GM06990 (cell line): ENCODE measurements at regions not wholly inside any gene's neighbourhood (a gene's known extent, or its start where the extent isn't known, plus 50 kb on each side); places are given as distances from the start of the nearest gene placed in this dataset.

Experiments
- DNase-seq: peaks from one replicate; pipeline ENCODE4 v3.0.0-alpha.2; 2011; ENCODE audit not compliant: insufficient read length; ENCODE audit errors: extremely low read depth
- H3K27me3 ChIP-seq: replicated peaks from 2 replicates; pipeline ENCODE4 v1.6.0; 2011; ENCODE audit warnings: low read length; ENCODE audit not compliant: control insufficient read depth, insufficient read depth
- H3K36me3 ChIP-seq: 2 replicates; pipeline ENCODE4 v1.5.1; 2011; ENCODE audit warnings: low read length; ENCODE audit not compliant: control insufficient read depth, insufficient read depth
- H3K4me3 ChIP-seq: replicated peaks from 2 replicates; pipeline ENCODE4 v1.5.1; 2011; ENCODE audit warnings: low read depth, mild to moderate bottlenecking, control low read depth, low read length
- TF ChIP-seq, protein P1 (sequence below): IDR thresholded peaks from 2 replicates; pipeline ENCODE4 v1.5.1; 2011; ENCODE audit warnings: low read length, control low read depth, mild to moderate bottlenecking, inconsistent platforms; ENCODE audit not compliant: insufficient read depth, poor library complexity, severe bottlenecking

DNA sequence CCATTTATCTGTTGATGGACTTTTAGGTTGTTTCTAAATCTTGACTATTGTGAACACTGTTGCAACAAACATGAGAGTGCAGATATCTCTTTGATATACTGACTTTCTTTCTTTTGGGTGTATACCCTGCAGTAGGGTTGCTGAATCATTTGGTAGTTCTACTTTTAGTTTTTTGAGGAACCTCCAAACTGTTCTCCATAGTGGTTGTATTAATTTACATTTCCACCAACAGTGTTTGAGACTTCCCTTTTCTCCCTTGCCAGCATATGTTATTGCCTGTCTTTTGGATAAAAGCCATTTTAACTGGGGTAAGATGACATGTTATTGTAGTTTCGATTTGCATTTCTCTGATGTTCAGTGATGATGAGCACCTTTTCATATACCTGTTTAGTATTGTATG is 330.0 kb downstream of the DDX10 start:
- no peaks in the 10 kb centered on the region for H3K36me3 ChIP-seq
- TF ChIP-seq, protein P1, sequence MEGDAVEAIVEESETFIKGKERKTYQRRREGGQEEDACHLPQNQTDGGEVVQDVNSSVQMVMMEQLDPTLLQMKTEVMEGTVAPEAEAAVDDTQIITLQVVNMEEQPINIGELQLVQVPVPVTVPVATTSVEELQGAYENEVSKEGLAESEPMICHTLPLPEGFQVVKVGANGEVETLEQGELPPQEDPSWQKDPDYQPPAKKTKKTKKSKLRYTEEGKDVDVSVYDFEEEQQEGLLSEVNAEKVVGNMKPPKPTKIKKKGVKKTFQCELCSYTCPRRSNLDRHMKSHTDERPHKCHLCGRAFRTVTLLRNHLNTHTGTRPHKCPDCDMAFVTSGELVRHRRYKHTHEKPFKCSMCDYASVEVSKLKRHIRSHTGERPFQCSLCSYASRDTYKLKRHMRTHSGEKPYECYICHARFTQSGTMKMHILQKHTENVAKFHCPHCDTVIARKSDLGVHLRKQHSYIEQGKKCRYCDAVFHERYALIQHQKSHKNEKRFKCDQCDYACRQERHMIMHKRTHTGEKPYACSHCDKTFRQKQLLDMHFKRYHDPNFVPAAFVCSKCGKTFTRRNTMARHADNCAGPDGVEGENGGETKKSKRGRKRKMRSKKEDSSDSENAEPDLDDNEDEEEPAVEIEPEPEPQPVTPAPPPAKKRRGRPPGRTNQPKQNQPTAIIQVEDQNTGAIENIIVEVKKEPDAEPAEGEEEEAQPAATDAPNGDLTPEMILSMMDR = no peak
- no peaks in the 10 kb centered on the region for H3K27me3 ChIP-seq
- DNase-seq = no peak
- no peak overlapping the region for H3K4me3 ChIP-seq

DNA sequence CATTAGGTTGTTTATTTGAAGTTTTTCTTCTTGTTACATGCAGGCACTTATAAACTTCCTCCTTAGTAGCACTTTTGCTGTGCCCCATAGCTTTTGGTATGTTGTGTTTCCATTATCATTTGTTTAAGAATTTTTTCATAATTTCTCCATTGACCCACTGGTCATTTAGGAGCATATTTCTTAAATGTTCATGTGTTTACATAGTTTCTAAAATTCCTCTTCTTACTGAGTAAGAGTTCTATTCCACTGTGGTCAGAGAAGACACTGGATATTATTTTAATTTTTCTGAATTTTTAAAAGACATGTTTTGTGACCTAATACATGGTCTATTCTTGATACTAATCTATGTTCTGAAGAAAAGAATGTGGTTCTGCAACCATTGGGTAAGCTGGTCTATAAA is 333.0 kb downstream of the DDX10 start:
- no peak for DNase-seq
- Histone ChIP-seq H3K36me3 (no peaks in the 10 kb centered on the region), H3K4me3 (no peak overlapping the region), H3K27me3 (no peaks in the 10 kb centered on the region)
- TF ChIP-seq, protein P1 = no peak

DNA sequence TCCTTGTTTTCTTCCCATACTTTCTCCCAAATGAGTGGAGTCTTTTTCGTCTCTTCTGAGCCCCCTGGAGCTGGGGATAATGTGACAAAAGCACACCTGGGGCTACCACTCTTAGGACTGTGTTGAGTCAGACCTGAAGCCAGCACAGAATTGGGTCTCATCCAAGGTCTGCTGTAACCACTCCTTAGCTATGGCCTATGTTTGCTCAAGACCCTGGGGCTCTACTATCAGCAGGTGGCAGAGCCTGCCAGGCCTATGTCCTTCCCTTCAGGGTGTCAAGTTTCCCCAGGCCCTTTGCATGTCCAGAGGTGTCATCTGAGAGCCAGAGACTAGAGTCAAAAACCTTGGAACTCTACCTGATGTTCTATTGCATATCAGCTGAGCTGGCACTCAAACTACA is 335.7 kb downstream of the DDX10 start:
- no peak for DNase-seq
- Histone ChIP-seq H3K36me3 (no peaks in the 10 kb centered on the region), H3K4me3 (no peak overlapping the region), H3K27me3 (no peaks in the 10 kb centered on the region)
- TF ChIP-seq, protein P1 = no peak

DNA sequence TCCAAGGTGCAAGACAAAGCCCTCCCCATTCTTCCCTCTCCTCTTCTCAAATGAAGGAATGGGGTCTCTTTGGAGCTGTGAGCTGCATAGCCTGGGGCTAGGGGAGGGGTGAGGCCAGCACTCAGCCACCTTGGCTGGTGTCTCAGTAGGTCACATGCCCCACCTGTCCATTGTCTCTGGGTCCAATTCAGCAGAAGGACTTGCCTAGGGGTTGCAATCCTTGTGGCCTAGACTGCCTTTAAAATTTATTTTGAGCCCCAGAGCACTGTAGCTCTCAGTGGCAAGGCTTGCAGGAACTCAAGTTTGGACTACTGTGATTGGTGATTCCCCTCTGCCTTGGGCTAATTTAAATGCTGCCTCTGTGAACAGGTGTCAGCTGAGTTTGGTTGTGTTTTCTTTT is 336.7 kb downstream of the DDX10 start:
- Histone ChIP-seq H3K27me3 (no peaks in the 10 kb centered on the region), H3K4me3 (no peak overlapping the region), H3K36me3 (no peaks in the 10 kb centered on the region)
- TF ChIP-seq, protein P1 = no peak
- DNase-seq = no peak

DNA sequence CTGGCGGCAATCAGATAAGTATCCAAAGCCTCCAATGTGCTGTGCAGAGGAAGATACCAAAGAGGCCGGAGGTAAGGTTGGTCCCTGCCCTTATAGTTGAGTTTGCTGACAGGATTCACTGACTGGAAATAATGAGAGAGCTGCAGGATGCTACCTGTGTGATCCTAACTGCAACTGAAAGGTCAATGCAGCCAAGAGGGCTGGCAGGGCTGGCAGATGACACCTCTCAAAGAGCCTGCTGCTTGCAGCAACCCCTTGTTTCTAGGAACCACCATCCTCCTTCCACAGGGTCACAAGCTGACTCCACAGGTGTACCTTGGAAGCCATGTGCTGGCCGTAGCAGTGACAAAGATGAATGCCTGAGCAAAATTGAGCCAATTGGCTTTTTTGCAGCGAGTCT is 348.1 kb downstream of the DDX10 start:
- DNase-seq = no peak
- TF ChIP-seq, protein P1 = no peak
- Histone ChIP-seq H3K36me3 (no peaks in the 10 kb centered on the region), H3K4me3 (no peak overlapping the region), H3K27me3 (no peaks in the 10 kb centered on the region)

DNA sequence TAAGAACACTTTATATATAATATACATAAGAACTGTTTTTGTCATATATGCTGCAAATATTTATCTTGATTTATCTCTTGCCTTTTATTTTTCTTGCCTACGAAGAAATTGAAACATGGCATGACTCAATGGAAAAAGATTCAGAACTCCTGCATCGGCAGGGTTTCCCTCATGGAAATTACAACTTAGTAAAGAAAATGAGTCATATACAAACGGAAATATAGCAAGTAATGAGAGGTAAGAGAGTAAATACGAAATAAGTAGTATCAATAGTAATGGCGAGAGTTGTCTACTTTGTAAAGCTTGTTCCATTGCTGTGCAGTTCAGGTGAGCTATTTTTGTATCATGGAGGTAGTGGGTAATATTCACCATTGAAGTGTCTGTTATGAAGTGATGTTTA is 350.4 kb downstream of the DDX10 start:
- Histone ChIP-seq H3K36me3 (no peaks in the 10 kb centered on the region), H3K4me3 (no peak overlapping the region), H3K27me3 (no peaks in the 10 kb centered on the region)
- DNase-seq = no peak
- TF ChIP-seq, protein P1 = no peak
